OCI-M2 (cell line): ENCODE measurements at regions not wholly inside any gene's neighbourhood (a gene's known extent, or its start where the extent isn't known, plus 50 kb on each side); places are given as distances from the start of the nearest gene placed in this dataset.
"Not testable (repeated sequence)": the region's sequence is repeated elsewhere in the genome, so short reads cannot be mapped to it uniquely, and the experiment has no call there.

Experiments
- DNase-seq: peaks from one replicate; lab custom pipeline; 2025; ENCODE audit not compliant: unreplicated experiment; lab: John Stamatoyannopoulos, UW

DNA sequence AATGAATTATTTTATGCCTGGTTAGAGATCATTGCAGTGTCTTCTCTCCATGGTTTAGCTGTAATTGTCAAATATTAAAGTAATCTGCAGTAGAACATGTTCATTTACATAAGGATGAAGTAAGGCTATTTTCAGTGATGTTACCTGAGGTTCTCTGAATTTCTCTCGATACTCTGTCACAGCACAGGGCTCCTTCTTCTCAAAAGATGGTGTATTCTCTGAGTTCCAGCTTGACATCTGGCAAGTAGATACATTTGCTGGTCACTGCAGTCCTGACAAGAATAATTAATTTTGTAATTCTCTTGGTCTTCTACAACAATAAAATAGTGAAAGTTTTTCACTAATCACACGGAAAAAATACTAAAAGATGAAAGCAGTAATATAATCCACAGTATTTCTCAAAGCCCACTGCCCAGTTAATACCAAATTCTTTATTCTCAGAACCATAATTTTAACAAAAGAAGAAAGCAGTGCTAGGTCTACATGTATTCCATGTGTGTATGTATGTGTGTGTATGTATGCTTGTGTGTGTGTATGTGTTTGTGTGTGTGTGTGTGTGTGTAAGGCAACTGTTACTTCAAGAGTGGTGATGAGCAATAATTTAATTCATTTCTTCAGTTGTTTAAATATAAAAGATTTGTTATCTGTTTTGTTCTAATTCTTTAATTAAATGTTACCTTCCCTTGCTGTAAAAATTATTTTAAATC is 1165.5 kb upstream of the SLC39A10 start:
- DNase-seq: no peak

DNA sequence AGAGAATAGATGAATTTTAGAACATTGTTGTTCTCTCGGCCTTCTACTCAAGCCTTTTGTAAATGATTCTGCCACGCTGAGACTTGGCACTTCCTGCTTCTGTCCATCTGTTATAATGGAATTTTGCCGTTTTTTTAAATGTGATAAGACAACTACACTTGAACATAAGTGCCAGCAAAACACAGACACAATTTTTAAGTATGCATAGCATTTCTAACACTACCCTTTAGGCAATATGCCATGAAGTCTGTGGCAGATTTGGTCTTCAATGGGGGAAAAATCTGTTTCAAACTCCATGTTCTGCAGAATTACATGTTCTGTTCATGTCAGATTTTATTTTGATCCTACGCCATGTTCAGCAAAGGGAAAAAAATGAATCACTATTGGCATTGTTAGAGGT is 1170.7 kb upstream of the SLC39A10 start:
- no peak for DNase-seq

DNA sequence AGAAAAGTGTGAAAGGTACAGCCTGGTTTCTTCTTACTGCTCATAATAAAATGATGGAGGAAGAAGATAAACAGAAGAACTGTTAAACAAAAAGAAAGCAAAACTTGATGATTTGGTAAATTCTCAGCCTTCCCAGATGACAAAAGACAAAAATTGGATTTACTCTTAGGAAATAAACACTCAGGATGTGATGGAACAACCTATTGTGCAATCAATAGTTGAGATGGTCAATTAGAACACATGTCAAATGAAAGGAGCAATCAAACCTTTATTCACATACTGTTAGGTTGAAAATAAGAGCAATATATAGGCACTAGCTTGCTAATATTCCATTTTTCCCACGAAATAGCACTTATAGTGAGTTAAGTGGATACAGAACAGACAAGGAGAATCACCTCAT is 1174.0 kb upstream of the SLC39A10 start:
- DNase-seq: no peak

DNA sequence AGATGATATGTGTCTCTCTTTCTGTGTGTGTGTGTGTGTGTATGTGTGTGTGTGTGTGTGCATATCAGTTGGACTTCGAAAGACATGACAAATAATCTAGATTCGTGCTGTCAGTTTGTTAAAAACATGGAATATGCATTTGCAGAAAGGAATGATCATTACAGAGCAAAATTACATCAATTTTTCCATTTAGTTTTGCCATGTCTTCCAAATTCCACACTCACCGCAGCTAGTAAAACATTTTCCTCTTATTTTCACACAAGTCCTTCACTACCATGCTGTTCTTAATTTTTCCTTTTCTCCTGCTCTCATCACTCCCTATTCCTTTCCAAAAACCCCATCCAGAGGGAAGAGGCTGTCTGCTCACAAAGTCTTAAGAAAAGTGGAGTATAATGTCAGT is 1191.4 kb upstream of the SLC39A10 start:
- no peak for DNase-seq

DNA sequence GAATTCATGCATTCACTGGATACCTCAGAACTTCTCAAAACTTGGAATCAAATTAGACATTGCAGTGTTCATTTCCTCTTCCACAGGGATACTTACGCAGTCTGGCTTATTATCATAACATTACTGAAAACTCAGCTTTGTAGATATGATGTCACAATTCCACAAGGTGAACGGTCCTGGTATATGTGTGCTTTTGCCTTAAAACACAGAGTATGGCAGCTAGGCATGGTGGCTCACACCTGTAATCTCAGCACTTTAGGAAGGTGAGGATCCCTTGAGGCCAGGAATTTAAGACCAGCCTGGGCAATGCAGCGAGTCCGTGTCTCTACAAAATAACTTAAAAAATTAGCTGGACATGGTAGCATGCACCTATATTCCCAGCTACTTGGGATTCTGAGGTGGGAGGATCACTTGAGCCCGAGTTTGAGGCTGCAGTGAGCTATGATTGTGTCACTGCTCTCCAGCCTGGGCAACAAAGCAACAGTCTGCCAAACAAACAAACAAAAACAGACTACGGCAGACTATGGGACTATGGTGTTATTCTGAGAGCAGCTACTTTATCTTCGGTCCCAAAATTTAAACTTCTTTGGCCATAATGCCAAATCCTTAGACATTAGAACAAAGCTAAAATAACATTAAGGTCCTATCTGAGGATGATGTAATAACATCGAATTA is 1191.9 kb upstream of the SLC39A10 start:
- DNase-seq: no peak

DNA sequence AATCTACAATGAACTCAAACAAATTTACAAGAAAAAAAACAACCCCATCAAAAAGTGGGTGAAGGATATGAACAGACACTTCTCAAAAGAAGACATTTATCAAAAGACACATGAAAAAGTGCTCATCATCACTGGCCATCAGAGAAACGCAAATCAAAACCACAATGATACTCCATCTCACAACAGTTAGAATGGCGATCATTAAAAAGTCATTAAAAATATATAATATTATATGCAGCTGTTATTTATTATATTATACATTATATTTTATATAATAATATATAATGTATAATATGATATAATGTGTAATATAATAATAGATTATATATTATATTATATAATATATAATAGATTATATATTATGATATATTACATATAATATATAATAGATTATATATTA is 1194.1 kb upstream of the SLC39A10 start:
- not testable (repeated sequence) for DNase-seq

DNA sequence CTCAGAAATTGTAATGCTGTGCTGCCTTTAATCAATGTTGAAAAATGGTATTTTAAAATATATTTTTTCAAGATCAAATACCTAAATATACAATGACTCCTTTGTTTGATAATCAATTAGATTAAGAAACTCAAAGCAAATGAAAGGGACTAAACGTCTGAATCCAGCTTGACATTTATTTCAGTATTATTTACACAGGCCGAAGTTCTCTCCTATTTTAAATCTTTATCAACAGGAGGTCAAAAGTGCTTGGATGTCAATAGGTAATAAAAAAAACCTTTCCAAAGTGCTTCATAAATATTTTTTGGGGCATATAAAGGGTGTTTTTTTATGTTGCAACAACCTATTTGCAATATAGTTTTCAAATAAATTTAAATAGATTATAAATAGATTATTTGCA is 1201.7 kb upstream of the SLC39A10 start:
- DNase-seq: no peak

DNA sequence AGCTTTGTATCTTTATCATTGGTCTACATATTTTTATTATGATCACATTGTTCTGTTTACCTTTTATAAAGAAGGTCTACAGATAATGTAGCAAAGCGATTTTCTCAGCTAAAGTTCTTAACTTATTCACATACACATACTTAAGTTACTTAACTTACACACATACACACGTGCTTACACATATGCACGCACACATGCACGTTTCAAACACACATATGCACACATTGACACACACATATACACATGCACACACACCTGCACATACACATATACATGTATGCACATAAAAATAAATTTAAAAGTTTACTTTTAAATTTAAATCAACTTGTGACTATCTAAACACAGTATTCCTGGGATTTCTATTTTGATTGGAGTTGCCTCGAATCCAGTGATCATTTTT is 1204.5 kb upstream of the SLC39A10 start:
- DNase-seq: no peak

DNA sequence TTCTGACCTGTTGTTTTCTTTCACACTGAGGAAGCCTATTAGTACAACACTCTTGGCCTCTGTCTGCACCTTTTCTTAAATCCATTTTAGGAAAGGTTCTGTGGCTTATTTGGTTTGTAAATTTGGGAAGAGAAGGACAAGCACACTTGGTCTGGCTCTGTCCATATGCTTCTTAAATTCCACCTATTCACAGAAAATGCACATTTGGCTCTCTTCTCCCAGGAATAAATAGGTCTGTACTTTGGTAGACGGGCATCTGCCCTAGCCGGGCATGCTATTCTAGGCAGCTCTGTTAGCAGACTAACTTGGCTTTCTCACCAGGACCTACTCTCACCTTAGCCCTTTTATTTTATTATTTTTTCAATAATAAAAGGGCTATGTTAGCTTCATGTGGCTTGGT is 1211.8 kb upstream of the SLC39A10 start:
- DNase-seq: no peak

DNA sequence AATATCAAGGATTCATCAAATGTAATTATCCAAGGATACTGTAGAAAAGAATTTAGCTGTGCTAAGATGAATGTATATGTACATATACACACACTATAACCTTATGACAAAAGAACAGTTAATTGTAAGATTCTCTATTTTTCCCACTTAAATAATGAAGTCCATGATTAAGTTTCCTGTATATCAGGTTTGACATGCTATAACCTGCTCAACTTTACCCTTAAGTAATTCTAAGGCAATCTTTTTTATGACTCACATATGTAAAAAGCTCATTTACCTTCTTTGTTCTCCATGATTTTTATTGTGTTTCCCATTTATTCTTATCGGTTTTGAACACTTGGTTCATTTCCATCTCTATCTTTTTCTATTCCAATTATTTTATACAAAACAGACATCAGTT is 1213.1 kb upstream of the SLC39A10 start:
- no peak for DNase-seq

DNA sequence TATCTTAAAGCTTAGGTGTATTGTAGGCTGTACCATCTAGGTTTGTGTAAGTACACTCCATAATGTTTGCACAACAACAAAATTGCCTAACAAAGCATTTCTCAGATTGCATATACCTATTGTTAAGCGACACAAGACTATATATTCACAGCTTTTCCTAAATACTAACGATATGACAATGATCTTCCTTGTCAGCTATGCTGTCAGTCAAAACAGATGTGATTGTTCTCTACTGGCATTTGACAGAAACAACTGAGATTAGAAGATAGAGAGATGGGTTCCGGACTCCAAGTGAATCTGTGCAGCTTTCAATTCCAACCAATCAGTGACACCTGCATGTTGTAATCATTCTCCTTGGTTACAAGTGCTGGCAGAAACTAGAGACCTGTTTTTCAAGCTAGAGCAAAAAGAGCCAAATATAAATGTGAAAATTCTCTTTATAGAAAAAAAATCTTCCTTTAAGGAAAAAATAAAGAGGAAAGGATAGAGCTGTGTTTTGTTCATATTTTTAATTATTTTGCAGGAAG is 1232.3 kb upstream of the SLC39A10 start:
- DNase-seq: no peak

DNA sequence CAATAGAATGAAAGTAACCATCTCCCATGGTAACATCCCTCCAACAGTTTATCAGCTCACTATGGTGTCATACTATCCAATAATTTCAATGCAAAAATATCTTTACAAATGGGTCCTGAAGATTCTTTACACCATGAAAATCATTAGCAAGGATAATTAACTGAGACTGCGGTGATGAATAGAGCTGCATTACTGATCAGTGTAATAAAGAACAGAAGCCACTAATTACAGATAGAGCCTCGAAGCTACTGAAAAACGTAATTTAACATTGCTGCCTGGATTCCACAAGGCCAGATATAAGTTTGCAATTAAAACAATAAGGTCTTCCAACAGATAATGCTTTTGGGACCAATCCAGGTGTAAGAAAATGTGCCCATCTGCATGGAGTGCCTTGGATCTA is 1245.8 kb upstream of the SLC39A10 start:
- no peak for DNase-seq

DNA sequence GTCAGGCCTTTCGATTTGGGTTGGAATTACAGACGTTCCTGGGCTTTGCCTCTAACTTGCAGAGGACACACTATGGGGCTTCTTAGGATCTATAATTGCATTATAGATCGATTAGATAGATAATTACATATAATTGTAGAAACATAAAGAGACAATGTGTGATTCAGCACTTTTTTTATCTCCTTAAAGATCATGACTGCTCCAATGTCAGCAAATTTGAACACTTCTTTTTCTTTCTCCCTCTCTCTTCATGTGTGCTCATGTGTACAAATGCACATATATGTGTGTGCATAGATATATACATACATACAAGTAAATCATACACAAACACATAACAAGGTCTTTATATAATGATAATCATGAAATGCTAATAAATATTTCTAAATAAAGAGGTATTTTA is 1261.2 kb upstream of the SLC39A10 start:
- no peak for DNase-seq

DNA sequence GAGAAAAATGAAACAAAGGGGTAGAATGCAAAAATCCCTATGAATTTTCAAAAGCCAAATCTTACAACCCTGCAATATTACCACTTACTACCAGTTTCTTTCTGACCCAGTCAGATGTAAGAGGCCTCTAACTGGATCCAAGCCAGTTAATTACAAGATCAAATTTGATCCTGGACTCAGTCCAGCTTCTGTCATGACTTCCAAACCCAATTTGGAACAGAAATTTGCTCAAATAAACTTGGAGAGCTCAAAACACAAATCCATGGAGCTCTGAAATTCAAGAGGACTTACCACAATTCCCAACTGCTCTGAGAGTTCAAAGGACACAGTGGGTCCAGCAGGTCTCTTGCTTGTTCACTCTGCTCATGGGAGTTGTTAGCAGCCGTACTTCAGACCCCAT is 1271.7 kb upstream of the SLC39A10 start:
- no peak for DNase-seq

DNA sequence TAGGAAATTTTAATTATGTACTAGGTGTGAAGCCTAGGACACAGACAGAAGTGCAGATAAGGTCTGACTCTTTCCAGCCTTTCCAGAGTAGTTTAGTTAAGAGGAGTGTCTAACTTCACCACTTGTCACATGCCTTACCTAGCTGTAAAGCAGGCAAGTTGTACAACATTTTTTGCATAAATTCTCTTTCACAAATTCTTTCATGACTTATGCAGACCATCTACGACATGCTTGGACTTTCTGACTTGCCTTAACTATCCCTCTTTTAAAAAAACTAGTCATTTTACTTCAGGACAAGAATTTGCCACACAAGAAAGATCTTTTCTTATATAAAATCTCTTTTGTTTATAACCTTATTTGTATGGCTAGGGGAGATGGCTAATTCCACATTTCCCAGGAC is 1273.6 kb upstream of the SLC39A10 start:
- DNase-seq: no peak

DNA sequence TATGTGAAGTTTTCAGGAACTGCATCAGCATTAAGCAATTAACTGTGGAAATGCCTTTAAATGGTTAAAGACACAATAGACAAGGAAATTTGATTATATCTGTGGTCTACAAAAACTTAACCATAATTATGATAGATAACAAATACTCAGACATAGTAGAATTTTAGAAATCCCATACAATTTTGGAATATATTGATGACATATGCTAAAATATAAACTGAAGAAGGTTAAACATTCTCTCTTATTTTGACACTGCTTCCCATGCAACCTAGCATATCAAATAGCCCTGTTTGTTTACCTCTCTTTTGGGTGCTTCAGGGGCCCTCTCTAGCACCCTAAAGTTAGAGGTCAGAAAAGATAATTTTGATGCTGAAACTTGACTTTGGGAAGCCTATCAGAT is 1274.8 kb upstream of the SLC39A10 start:
- no peak for DNase-seq

DNA sequence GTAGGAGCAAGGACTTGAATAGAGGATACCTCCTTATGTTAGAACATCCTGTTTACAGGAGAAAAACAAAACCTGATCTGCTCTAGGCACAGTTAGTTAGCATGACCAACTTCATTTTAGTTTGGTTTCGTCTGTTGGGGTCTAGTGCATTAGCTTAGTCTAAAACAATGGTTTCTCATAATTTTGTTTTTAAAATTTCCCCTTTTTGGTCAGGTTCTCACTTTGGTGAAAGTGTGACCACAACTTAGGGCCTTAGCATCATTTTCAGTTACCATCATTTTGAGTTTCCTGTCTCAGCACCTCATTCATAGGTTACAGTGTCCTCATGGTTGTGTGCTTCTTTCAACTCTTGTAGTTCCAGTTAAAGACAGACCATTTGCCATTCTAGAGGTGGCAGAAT is 1277.0 kb upstream of the SLC39A10 start:
- DNase-seq: no peak

DNA sequence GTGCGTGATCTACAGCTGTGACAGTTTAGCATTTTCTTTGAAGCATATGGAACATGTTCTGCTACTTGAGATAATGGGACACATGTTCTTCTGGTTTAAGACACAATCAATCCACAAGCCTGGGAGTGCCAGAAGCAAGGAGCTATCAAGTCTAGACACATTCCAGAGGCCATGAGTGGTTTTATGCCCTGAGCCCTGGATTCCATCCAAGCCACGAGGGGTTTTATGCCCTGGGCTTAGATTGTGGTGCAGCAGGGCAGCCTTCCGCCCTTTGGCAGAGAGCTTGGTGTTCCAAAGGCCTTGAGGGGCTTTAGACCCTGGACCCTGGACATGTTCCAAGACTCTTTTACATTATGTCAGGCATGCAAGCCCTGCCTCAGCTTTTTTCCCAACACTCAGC is 1289.6 kb upstream of the SLC39A10 start:
- DNase-seq: not testable (repeated sequence)

DNA sequence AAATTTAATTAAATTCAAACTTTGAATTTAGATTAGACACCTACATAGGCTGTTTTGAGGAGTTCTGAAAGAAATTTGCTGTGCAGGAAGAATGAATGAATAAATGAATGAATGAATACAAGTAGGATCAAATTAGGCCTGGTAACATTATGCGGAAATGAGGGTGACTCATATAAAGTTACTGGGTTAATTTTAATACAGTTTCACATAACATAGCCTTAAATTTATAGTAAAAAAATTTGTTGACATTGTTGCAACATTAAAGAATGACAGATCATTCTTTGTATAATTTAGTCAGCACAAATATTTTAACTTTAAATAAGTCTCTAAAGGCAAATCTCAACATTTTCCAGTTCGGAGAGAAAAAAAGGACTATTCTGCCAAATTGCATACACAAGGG is 1293.1 kb upstream of the SLC39A10 start:
- DNase-seq: no peak

DNA sequence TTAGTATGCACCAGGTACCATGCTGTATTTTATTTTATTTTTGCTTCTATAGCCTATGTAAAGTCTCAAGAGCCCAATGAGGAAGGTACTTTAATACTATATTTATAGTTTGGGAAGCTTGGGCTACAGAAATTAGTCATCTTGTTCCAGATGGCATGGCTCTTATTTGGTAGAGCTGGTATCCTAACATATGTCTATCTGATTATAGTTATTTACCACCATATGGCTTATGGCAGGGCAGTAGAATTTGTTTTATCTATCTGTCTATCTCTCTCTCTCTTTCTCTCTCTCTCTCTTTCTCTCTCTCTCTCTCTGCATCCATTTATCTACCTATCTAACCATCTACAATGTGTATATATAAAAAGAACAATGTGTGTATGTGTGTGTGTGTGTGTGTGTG is 1293.7 kb upstream of the SLC39A10 start:
- DNase-seq: no peak

DNA sequence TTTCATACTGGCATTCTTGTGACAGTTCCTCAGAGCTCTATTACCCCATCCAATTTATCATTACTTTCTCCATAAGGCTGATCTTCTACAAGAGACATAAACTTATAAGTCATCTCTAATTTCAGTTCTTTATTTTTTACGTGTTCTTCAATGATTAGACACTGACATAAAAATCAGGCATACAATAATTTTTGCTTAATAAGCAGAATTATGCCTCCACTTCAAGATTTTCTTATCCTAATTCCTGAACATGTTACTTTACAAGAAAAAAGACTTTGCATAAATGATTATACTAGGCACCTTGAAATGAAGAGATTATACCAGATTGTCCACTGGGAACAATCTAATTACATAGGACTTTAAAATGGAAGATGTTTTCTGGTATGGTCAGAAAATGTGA is 1304.5 kb upstream of the SLC39A10 start:
- DNase-seq: no peak

DNA sequence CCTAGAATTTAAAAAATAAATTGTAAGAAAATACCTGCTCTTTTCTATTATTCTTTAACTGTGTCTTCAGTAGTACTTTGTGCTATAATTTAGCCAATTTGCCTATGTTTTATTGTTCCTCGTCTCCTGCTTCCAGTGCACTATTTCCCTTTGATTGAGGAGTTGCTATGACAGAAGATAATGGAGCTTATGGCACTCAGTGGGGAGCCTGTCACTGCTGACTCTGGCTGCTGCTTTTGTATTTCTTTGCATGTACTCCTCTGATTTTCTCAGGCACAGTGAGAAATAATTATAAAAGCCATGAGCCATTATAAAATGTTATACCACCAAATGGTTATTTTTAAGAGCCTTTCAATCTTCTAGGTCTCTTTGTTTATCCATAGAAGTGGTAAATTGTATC is 1310.8 kb upstream of the SLC39A10 start:
- no peak for DNase-seq

DNA sequence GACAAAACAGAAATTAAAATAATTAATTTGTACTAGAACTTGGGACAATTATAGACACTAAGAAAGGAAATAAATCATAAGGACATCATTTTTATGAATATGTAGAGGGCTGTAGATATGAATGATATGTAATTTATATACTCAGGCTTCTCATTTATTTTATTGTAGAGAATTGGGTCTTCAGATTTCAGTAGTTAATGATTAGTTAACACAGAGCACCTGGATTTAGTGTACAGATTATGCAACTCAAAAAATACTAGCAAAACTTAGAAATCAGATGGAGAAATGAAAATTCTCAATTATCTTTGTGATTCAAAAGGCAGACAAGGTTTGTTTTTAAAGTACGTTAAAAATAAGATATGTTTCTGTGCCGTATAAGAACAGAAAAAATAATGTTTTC is 1311.7 kb upstream of the SLC39A10 start:
- no peak for DNase-seq
